MM.1S (cell line): ENCODE measurements at regions not wholly inside any gene's neighbourhood (a gene's known extent, or its start where the extent isn't known, plus 50 kb on each side); places are given as distances from the start of the nearest gene placed in this dataset.

ENCODE experiments used
- DNase-seq: peaks from one replicate; pipeline ENCODE4 v3.0.0-alpha.2; 2015
- H2AFZ ChIP-seq: fragments of 300-600 bp; sonication (generic); 2 replicates; pipeline ENCODE4 v1.6.0; 2016; ENCODE audit warnings: antibody characterized with exemption, low read length
- H3F3A ChIP-seq: fragments of 300-600 bp; sonication (generic); 2 replicates; pipeline ENCODE4 v1.6.1; 2016; ENCODE audit warnings: mild to moderate bottlenecking, antibody characterized with exemption, low read length, moderate library complexity, mixed read lengths; ENCODE audit not compliant: insufficient read depth
- H3K27ac ChIP-seq: fragments of 300-600 bp; sonication (generic); 2 replicates; pipeline ENCODE4 v1.5.1; 2016; ENCODE audit warnings: mild to moderate bottlenecking, low read length
- H3K27me3 ChIP-seq: fragments of 300-600 bp; sonication (generic); replicated peaks from 2 replicates; pipeline ENCODE4 v1.6.0; 2016; ENCODE audit warnings: low read length; ENCODE audit not compliant: insufficient read depth
- H3K36me3 ChIP-seq: fragments of 300-600 bp; sonication (generic); replicated peaks from 2 replicates; pipeline ENCODE4 v1.6.1; 2016; ENCODE audit warnings: mild to moderate bottlenecking, low read length, mixed read lengths; ENCODE audit not compliant: insufficient read depth
- H3K4me1 ChIP-seq: fragments of 300-600 bp; sonication (generic); 2 replicates; pipeline ENCODE4 v1.6.1; 2016; ENCODE audit warnings: low read length, mixed read lengths
- H3K4me2 ChIP-seq: fragments of 300-600 bp; sonication (generic); 2 replicates; pipeline ENCODE4 v1.6.0; 2016; ENCODE audit warnings: low read depth, low read length
- H3K4me3 ChIP-seq: fragments of 300-600 bp; sonication (generic); 2 replicates; pipeline ENCODE4 v1.5.1; 2016; ENCODE audit warnings: low read length, mixed read lengths
- H3K79me2 ChIP-seq: fragments of 300-600 bp; sonication (generic); 2 replicates; pipeline ENCODE4 v1.6.1; 2016; ENCODE audit warnings: mixed run types, low read length, mixed read lengths
- H3K9ac ChIP-seq: fragments of 300-600 bp; sonication (generic); 2 replicates; pipeline ENCODE4 v1.6.1; 2016; ENCODE audit warnings: low read length, mixed read lengths
- H3K9me2 ChIP-seq: fragments of 300-600 bp; sonication (generic); replicated peaks from 2 replicates; pipeline ENCODE4 v1.6.1; 2016; ENCODE audit warnings: mild to moderate bottlenecking, low read length, mixed read lengths; ENCODE audit not compliant: insufficient read depth
- H3K9me3 ChIP-seq: fragments of 300-600 bp; sonication (generic); replicated peaks from 2 replicates; pipeline ENCODE4 v1.6.1; 2016; ENCODE audit warnings: mild to moderate bottlenecking, low read length, mixed read lengths; ENCODE audit not compliant: insufficient read depth
- H4K20me1 ChIP-seq: fragments of 300-600 bp; sonication (generic); 2 replicates; pipeline ENCODE4 v1.6.1; 2016; ENCODE audit warnings: mild to moderate bottlenecking, low read length, moderate library complexity, mixed read lengths; ENCODE audit not compliant: insufficient read depth
- EZH2 ChIP-seq: fragments of 300-600 bp; sonication (generic); optimal IDR thresholded peaks from 2 replicates; pipeline ENCODE3; 2017; ENCODE audit warnings: low read depth, mild to moderate bottlenecking, antibody characterized with exemption, low read length, mixed read lengths
- EZH2phosphoT487 ChIP-seq: fragments of 300-600 bp; sonication (generic); IDR thresholded peaks from 2 replicates; pipeline ENCODE4 v1.6.1; 2018; ENCODE audit warnings: antibody characterized with exemption, low read length
- TF ChIP-seq, protein P1 (sequence below): fragments of 300-600 bp; sonication (generic); IDR thresholded peaks from 2 replicates; pipeline ENCODE4 v1.5.1; 2016; ENCODE audit warnings: antibody characterized with exemption, low read length, mixed read lengths

- no peaks in the 10 kb centered on the region for H3F3A ChIP-seq
- no peak overlapping the region for H2AFZ ChIP-seq
- DNase-seq: no peak
- H3K27ac ChIP-seq: no peak overlapping the region
- no peak overlapping the region for H3K9ac ChIP-seq
- H3K4me3 ChIP-seq: no peak overlapping the region
- H3K4me2 ChIP-seq: no peak overlapping the region
- TF ChIP-seq, protein P1, sequence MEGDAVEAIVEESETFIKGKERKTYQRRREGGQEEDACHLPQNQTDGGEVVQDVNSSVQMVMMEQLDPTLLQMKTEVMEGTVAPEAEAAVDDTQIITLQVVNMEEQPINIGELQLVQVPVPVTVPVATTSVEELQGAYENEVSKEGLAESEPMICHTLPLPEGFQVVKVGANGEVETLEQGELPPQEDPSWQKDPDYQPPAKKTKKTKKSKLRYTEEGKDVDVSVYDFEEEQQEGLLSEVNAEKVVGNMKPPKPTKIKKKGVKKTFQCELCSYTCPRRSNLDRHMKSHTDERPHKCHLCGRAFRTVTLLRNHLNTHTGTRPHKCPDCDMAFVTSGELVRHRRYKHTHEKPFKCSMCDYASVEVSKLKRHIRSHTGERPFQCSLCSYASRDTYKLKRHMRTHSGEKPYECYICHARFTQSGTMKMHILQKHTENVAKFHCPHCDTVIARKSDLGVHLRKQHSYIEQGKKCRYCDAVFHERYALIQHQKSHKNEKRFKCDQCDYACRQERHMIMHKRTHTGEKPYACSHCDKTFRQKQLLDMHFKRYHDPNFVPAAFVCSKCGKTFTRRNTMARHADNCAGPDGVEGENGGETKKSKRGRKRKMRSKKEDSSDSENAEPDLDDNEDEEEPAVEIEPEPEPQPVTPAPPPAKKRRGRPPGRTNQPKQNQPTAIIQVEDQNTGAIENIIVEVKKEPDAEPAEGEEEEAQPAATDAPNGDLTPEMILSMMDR: no peak
- TF ChIP-seq EZH2phosphoT487: no peak
- no peak for TF ChIP-seq EZH2
- H3K79me2 ChIP-seq: no peaks in the 10 kb centered on the region
- peaks cover 10% of the 10 kb centered on the region; the same call in 1 of the 2 replicates for H3K27me3 ChIP-seq
- H3K9me3 ChIP-seq: no peaks in the 10 kb centered on the region
- H3K36me3 ChIP-seq: no peaks in the 10 kb centered on the region
- H3K4me1 ChIP-seq: no peaks in the 10 kb centered on the region
- H3K9me2 ChIP-seq: no peaks in the 10 kb centered on the region
- no peaks in the 10 kb centered on the region for H4K20me1 ChIP-seq
These were observed 81.6 kb upstream of the SEPTIN5 start for GRCh38 chr22:19632668-19633148.

DNA sequence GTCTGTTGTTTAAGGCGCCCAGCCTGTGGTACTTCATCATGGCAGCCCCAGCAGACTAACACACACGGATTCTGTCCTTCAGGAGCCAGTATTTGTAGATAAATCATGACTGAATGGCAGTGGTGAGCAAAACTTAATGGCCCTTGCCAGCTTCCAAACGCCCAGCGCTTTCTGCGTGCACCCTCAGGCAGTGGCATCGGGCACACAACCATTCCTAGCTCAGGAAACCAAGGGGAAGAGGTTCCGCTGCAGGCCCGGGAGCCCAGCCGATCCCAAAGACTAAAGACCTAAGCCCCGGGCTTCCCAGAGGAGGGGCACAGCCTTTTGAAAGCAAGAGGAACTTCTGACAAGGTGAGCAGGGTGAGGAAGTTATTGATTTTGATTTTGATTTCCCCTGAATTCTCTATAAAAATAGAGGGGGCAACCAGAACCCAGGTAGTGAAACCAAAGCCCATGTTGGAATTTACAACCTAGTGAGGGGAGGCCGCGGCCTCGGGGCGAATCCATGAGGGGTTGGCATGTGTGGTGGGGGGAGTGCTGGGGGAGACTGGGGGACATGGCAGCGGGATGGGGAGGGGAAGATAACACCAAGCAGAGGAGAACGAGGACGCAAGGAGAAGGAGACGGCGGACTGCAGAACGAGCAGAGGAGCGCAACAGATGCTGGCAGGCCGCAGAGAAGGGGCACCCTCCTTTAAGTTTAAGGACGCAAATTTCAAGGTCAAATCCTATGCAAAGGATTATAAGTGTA lies 79.9 kb upstream of the SEPTIN5 start:
- DNase-seq: no peak
- no peaks in the 10 kb centered on the region for H3K36me3 ChIP-seq
- H3K27me3 ChIP-seq: peaks cover 10% of the 10 kb centered on the region; the same call in 1 of the 2 replicates
- no peaks in the 10 kb centered on the region for H3K79me2 ChIP-seq
- H3K9ac ChIP-seq: no peak overlapping the region
- H3K9me2 ChIP-seq: no peaks in the 10 kb centered on the region
- H3K9me3 ChIP-seq: no peaks in the 10 kb centered on the region
- no peak overlapping the region for H3K27ac ChIP-seq
- H3K4me3 ChIP-seq: no peak overlapping the region
- no peaks in the 10 kb centered on the region for H3F3A ChIP-seq
- no peak for TF ChIP-seq EZH2
- TF ChIP-seq, protein P1: no peak
- TF ChIP-seq EZH2phosphoT487: no peak
- no peak overlapping the region for H3K4me2 ChIP-seq
- no peaks in the 10 kb centered on the region for H3K4me1 ChIP-seq
- no peak overlapping the region; the same call in 1 of the 2 replicates for H2AFZ ChIP-seq
- H4K20me1 ChIP-seq: no peaks in the 10 kb centered on the region

- TF ChIP-seq EZH2phosphoT487 (no peak), EZH2 (no peak)
- TF ChIP-seq, protein P1: no peak
- Histone ChIP-seq H3K27me3 (peaks cover 8% of the 10 kb centered on the region; the same call in 1 of the 2 replicates), H2AFZ (no peak overlapping the region), H3K9me3 (no peaks in the 10 kb centered on the region), H3K9me2 (no peaks in the 10 kb centered on the region), H3K9ac (no peak overlapping the region), H3F3A (no peaks in the 10 kb centered on the region), H3K4me1 (no peaks in the 10 kb centered on the region), H3K4me2 (no peak overlapping the region), H3K36me3 (no peaks in the 10 kb centered on the region), H4K20me1 (no peaks in the 10 kb centered on the region), H3K79me2 (no peaks in the 10 kb centered on the region), H3K27ac (no peak overlapping the region), H3K4me3 (no peak overlapping the region)
- DNase-seq: no peak
These were observed 78.7 kb upstream of the SEPTIN5 start for GRCh38 chr22:19635644-19636043.
